ENCODE measurements at regions not wholly inside any gene's neighbourhood (a gene's known extent, or its start where the extent isn't known, plus 50 kb on each side); places are given as distances from the start of the nearest gene placed in this dataset.

DNA sequence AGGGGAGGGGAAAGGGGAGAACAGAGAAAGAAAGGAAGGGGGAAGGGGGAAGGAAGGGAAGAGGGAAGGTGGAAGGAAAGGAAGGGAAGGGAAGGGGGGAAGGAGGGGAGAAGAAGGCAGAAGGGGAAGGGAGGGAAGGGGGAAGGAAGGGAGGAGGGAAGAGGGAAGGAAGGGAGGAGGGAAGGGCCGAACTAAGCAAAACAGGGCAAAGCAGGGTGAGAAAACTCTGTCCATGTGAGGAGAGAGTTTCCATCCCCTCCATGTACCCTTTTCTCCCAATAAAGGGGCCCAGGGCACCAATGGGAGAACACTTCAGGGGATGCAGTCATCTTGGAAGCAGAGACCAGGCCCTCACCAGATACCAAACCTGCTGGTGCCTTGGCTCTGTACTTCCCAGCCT lies 256.8 kb upstream of the CDH5 start:
- TF ChIP-seq, protein P1, sequence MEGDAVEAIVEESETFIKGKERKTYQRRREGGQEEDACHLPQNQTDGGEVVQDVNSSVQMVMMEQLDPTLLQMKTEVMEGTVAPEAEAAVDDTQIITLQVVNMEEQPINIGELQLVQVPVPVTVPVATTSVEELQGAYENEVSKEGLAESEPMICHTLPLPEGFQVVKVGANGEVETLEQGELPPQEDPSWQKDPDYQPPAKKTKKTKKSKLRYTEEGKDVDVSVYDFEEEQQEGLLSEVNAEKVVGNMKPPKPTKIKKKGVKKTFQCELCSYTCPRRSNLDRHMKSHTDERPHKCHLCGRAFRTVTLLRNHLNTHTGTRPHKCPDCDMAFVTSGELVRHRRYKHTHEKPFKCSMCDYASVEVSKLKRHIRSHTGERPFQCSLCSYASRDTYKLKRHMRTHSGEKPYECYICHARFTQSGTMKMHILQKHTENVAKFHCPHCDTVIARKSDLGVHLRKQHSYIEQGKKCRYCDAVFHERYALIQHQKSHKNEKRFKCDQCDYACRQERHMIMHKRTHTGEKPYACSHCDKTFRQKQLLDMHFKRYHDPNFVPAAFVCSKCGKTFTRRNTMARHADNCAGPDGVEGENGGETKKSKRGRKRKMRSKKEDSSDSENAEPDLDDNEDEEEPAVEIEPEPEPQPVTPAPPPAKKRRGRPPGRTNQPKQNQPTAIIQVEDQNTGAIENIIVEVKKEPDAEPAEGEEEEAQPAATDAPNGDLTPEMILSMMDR (conservative IDR thresholded peaks at IDR 0.05; ENCODE audit: low read depth, low read length): no peak
- TF ChIP-seq EZH2 (IDR thresholded peaks at IDR 0.05; ENCODE audit: low read length, unreplicated experiment) (no peak), EZH2phosphoT487 (IDR thresholded peaks at IDR 0.05; ENCODE audit: borderline replicate concordance, low read length) (no peak)
